GM12878 (cell line): ENCODE measurements at regions not wholly inside any gene's neighbourhood (a gene's known extent, or its start where the extent isn't known, plus 50 kb on each side); places are given as distances from the start of the nearest gene placed in this dataset.

Experiments used
- ATAC-seq: fragments of 200-7000 bp; cut with Tn5 transposase; 3 replicates; pipeline ENCODE4 v1.9.1; 2020; ENCODE audit warnings: mild to moderate bottlenecking, moderate library complexity
- BruUV-seq: library from RNA; stranded (reverse); fragments of 400-500 nt; replicated peaks from 2 replicates; lab custom pipeline; 2021; lab: Mats Ljungman, UMichigan
- CTCF ChIA-PET: fragments of 300-600 bp; sonication (Branson Sonifier 250); formaldehyde crosslinking; extraction: SDS; loops from one replicate; lab custom pipeline; 2021; ENCODE audit warnings: inconsistent platforms; lab: Yijun Ruan, JAX
- POLR2A ChIA-PET: fragments of 350-600 bp; formaldehyde crosslinking; extraction: SDS; loops from one replicate; lab custom pipeline; 2021; ENCODE audit warnings: inconsistent platforms; lab: Charles Lee
- RAD21 ChIA-PET: fragments of 300-600 bp; sonication (Branson Sonifier 250); formaldehyde crosslinking; loops from one replicate; lab custom pipeline; 2023; ENCODE audit warnings: antibody characterized with exemption; ENCODE audit not compliant: unreplicated experiment; lab: Charles Lee
- SMC1A ChIA-PET: fragments of 300-600 bp; sonication (Branson Sonifier 250); formaldehyde crosslinking; loops from one replicate; lab custom pipeline; 2023; ENCODE audit not compliant: unreplicated experiment, uncharacterized antibody; lab: Charles Lee
- DNase-seq: peaks from one replicate; pipeline ENCODE4 v3.0.0-alpha.2; 2011; ENCODE audit warnings: low read depth, low spot score
- FAIRE-seq: peaks from 3 replicates; lab custom pipeline; 2011; peaks lifted over from hg19 to GRCh38; lab: Jason Lieb, UNC
- H2AFZ ChIP-seq: 2 replicates; pipeline ENCODE4 v1.6.0; 2011; ENCODE audit warnings: low read depth, low read length, control low read depth; ENCODE audit not compliant: control insufficient read depth
- H3K27ac ChIP-seq: 2 replicates; pipeline ENCODE4 v1.5.1; 2011; ENCODE audit warnings: control low read depth; ENCODE audit not compliant: control insufficient read depth, insufficient read depth
- H3K27me3 ChIP-seq, 2 experiments: replicated peaks in 1 of 2; 2 replicates each; pipeline versions ENCODE4 v1.6.0 to v1.6.1; 2011; ENCODE audit warnings: low read length in 1 of 2; ENCODE audit not compliant: control insufficient read depth in 2 of 2, insufficient read depth in 2 of 2
- H3K36me3 ChIP-seq, 2 experiments: 2 replicates each; pipeline ENCODE4 v1.5.1; 2011; ENCODE audit warnings: low read length in 1 of 2; ENCODE audit not compliant: control insufficient read depth in 2 of 2, insufficient read depth in 2 of 2
- H3K4me1 ChIP-seq: 2 replicates; pipeline ENCODE4 v1.6.1; 2011; ENCODE audit warnings: mild to moderate bottlenecking, low read length, moderate library complexity, mixed read lengths; ENCODE audit not compliant: control insufficient read depth, insufficient read depth
- H3K4me2 ChIP-seq: 2 replicates; pipeline ENCODE4 v1.6.0; 2011; ENCODE audit warnings: control low read depth; ENCODE audit not compliant: control insufficient read depth, insufficient read depth
- H3K4me3 ChIP-seq: fragments of 200-600 bp; sonication (generic); 2 replicates; pipeline ENCODE4 v1.5.1; 2016
- H3K79me2 ChIP-seq: 2 replicates; pipeline ENCODE4 v1.6.0; 2011; ENCODE audit warnings: low read length; ENCODE audit not compliant: control insufficient read depth, insufficient read depth
- H3K9ac ChIP-seq: 2 replicates; pipeline ENCODE4 v1.8.0; 2011; ENCODE audit warnings: low read length, control low read depth, mixed read lengths; ENCODE audit not compliant: control insufficient read depth, insufficient read depth
- H3K9me3 ChIP-seq: replicated peaks from 3 replicates; pipeline ENCODE4 v1.5.1; 2011; ENCODE audit warnings: mild to moderate bottlenecking, low read length; ENCODE audit not compliant: control insufficient read depth, insufficient read depth
- H4K20me1 ChIP-seq: 2 replicates; pipeline ENCODE4 v1.6.0; 2011; ENCODE audit not compliant: control insufficient read depth, insufficient read depth
- CBFB ChIP-seq: IDR thresholded peaks from 2 replicates; pipeline ENCODE4 v1.6.1; 2016; ENCODE audit warnings: antibody characterized with exemption, low read depth
- DPF2 ChIP-seq: fragments of 450-650 bp; IDR thresholded peaks from 2 replicates; pipeline ENCODE4 v1.6.1; 2017; ENCODE audit warnings: mild to moderate bottlenecking
- NFXL1 ChIP-seq: fragments of 450-650 bp; IDR thresholded peaks from 2 replicates; pipeline ENCODE4 v1.6.1; 2017; ENCODE audit warnings: antibody characterized with exemption, mild to moderate bottlenecking, borderline replicate concordance
- NFYB ChIP-seq: IDR thresholded peaks from 2 replicates; pipeline ENCODE4 v1.6.1; 2011; ENCODE audit warnings: low read depth, mild to moderate bottlenecking, low read length, improper control_type of control experiment, moderate library complexity; ENCODE audit not compliant: insufficient read depth
- POLR2AphosphoS2 ChIP-seq: IDR thresholded peaks from 2 replicates; pipeline ENCODE4 v1.6.1; 2011; ENCODE audit warnings: low read depth, mild to moderate bottlenecking, low read length, improper control_type of control experiment, moderate library complexity
- RB1 ChIP-seq: fragments of 450-650 bp; formaldehyde crosslinking; IDR thresholded peaks from 2 replicates; pipeline ENCODE4 v1.6.1; 2017; ENCODE audit warnings: mild to moderate bottlenecking, borderline replicate concordance
- SIN3A ChIP-seq: IDR thresholded peaks from 2 replicates; pipeline ENCODE4 v1.6.1; 2012; ENCODE audit warnings: low read depth, low read length, improper control_type of control experiment
- SMAD1 ChIP-seq: fragments of 450-650 bp; IDR thresholded peaks from 2 replicates; pipeline ENCODE4 v1.6.1; 2018; ENCODE audit warnings: mild to moderate bottlenecking, low read depth; ENCODE audit not compliant: partially characterized antibody
- STAT3 ChIP-seq: IDR thresholded peaks from 2 replicates; pipeline ENCODE4 v1.6.1; 2011; ENCODE audit warnings: low read depth, low read length, improper control_type of control experiment
- YY1 ChIP-seq: IDR thresholded peaks from 2 replicates; pipeline ENCODE4 v1.6.1; 2011; ENCODE audit warnings: low read depth, mild to moderate bottlenecking, low read length
- WGBS: methylation state at CpG from one replicate; pipeline ENCODE4 v1.1.6; 2016; ENCODE audit warnings: low lambda C conversion rate; ENCODE audit not compliant: insufficient replicate concordance, insufficient coverage; ENCODE audit errors: missing lambda C conversion rate; 5-methylcytosine and 5-hydroxymethylcytosine counted together
- in situ Hi-C: fragments of 300-500 bp; cut with MboI; formaldehyde crosslinking; loops from 9 replicates; pipeline ENCODE4 v1.14.3; 2018; ENCODE audit warnings: mixed read lengths
- intact Hi-C: fragments of 100-400 bp; cut with micrococcal nuclease; formaldehyde crosslinking; loops from one replicate; pipeline ENCODE4 v1.14.2; 2022; ENCODE audit not compliant: unreplicated experiment
- TF ChIP-seq, protein P1 (sequence below): fragments of 450-650 bp; formaldehyde crosslinking; IDR thresholded peaks from 2 replicates; pipeline ENCODE4 v1.4.0; 2020; ENCODE audit warnings: mild to moderate bottlenecking, moderate library complexity
- TF ChIP-seq, protein P2 (sequence below): IDR thresholded peaks from 2 replicates; pipeline ENCODE4 v1.6.1; 2011; ENCODE audit warnings: mild to moderate bottlenecking, low read depth, low read length, moderate library complexity; ENCODE audit not compliant: insufficient replicate concordance
- TF ChIP-seq, protein P3 (sequence below): fragments of 450-650 bp; IDR thresholded peaks from 2 replicates; pipeline ENCODE4 v1.6.1; 2017; ENCODE audit warnings: mild to moderate bottlenecking, low read depth, inconsistent platforms; ENCODE audit not compliant: poor library complexity, severe bottlenecking
- TF ChIP-seq, protein P4 (sequence below): fragments of 450-650 bp; IDR thresholded peaks from 2 replicates; pipeline ENCODE4 v1.6.1; 2017; ENCODE audit warnings: antibody characterized with exemption, mild to moderate bottlenecking, moderate library complexity

DNA sequence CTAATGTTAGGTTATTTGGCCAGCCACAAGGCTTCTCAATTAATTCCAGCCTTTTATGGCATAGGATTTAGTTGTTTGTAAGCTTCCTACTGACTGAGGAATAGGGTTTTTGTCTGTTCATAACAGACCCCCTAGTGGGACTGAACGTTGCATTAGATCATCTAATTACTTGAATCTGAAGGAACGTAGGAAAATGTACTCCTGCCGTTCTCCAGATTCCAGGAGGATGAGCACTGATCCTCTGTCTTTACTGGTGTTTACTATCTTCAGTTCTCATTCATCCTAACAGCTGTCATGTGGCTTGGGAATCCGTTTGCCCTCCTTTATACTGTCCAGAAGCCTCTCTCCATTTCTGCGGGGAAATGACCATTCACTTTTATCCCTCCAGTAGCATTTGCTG, 52.7 kb downstream of the RAD54L2 start:
- BruUV-seq = no TSS peak
- POLR2A ChIA-PET = no interaction called here
- CTCF ChIA-PET = interaction anchor here (1.1 kb wide), 3 partner anchors 54 to 91 kb away, joined by 3 read pairs; no protein-coding TSS in a partner anchor

More for the DNA sequence above, 52.7 kb downstream of the RAD54L2 start:
- intact Hi-C loops (no loop called here), in situ Hi-C loops (no loop called here)
- FAIRE-seq (no peak), DNase-seq (no peak), ATAC-seq (no peak)
- ChIA-PET SMC1A (no interaction called here), RAD21 (no interaction called here)
- 92% methylated on average over 5 of the region's 5 CpGs for WGBS
- Histone ChIP-seq H3K4me1 (no peaks in the 10 kb centered on the region), H3K9me3 (no peaks in the 10 kb centered on the region), H2AFZ (no peak overlapping the region), H3K79me2 (no peaks in the 10 kb centered on the region), H3K27ac (no peak overlapping the region), H3K4me2 (no peak overlapping the region), H3K9ac (no peak overlapping the region), H3K36me3 (peaks cover 2 to 5% of the 10 kb centered on the region in 2 experiments; a peak in 2 of 4 replicates), H4K20me1 (no peaks in the 10 kb centered on the region), H3K27me3 (no peaks in the 10 kb centered on the region), H3K4me3 (no peak overlapping the region)
- TF ChIP-seq NFYB (no peak), DPF2 (no peak), POLR2AphosphoS2 (no peak), CBFB (no peak), SIN3A (no peak), STAT3 (no peak), NFXL1 (no peak), SMAD1 (no peak), RB1 (no peak), YY1 (no peak)
- TF ChIP-seq, protein P1, sequence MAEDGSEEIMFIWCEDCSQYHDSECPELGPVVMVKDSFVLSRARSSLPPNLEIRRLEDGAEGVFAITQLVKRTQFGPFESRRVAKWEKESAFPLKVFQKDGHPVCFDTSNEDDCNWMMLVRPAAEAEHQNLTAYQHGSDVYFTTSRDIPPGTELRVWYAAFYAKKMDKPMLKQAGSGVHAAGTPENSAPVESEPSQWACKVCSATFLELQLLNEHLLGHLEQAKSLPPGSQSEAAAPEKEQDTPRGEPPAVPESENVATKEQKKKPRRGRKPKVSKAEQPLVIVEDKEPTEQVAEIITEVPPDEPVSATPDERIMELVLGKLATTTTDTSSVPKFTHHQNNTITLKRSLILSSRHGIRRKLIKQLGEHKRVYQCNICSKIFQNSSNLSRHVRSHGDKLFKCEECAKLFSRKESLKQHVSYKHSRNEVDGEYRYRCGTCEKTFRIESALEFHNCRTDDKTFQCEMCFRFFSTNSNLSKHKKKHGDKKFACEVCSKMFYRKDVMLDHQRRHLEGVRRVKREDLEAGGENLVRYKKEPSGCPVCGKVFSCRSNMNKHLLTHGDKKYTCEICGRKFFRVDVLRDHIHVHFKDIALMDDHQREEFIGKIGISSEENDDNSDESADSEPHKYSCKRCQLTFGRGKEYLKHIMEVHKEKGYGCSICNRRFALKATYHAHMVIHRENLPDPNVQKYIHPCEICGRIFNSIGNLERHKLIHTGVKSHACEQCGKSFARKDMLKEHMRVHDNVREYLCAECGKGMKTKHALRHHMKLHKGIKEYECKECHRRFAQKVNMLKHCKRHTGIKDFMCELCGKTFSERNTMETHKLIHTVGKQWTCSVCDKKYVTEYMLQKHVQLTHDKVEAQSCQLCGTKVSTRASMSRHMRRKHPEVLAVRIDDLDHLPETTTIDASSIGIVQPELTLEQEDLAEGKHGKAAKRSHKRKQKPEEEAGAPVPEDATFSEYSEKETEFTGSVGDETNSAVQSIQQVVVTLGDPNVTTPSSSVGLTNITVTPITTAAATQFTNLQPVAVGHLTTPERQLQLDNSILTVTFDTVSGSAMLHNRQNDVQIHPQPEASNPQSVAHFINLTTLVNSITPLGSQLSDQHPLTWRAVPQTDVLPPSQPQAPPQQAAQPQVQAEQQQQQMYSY (CRISPR knock-in tag) = no peak
- TF ChIP-seq, protein P2, sequence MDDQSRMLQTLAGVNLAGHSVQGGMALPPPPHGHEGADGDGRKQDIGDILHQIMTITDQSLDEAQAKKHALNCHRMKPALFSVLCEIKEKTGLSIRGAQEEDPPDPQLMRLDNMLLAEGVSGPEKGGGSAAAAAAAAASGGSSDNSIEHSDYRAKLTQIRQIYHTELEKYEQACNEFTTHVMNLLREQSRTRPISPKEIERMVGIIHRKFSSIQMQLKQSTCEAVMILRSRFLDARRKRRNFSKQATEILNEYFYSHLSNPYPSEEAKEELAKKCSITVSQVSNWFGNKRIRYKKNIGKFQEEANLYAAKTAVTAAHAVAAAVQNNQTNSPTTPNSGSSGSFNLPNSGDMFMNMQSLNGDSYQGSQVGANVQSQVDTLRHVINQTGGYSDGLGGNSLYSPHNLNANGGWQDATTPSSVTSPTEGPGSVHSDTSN = no peak
- TF ChIP-seq, protein P3, sequence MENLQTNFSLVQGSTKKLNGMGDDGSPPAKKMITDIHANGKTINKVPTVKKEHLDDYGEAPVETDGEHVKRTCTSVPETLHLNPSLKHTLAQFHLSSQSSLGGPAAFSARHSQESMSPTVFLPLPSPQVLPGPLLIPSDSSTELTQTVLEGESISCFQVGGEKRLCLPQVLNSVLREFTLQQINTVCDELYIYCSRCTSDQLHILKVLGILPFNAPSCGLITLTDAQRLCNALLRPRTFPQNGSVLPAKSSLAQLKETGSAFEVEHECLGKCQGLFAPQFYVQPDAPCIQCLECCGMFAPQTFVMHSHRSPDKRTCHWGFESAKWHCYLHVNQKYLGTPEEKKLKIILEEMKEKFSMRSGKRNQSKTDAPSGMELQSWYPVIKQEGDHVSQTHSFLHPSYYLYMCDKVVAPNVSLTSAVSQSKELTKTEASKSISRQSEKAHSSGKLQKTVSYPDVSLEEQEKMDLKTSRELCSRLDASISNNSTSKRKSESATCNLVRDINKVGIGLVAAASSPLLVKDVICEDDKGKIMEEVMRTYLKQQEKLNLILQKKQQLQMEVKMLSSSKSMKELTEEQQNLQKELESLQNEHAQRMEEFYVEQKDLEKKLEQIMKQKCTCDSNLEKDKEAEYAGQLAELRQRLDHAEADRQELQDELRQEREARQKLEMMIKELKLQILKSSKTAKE = no peak
- TF ChIP-seq, protein P4, sequence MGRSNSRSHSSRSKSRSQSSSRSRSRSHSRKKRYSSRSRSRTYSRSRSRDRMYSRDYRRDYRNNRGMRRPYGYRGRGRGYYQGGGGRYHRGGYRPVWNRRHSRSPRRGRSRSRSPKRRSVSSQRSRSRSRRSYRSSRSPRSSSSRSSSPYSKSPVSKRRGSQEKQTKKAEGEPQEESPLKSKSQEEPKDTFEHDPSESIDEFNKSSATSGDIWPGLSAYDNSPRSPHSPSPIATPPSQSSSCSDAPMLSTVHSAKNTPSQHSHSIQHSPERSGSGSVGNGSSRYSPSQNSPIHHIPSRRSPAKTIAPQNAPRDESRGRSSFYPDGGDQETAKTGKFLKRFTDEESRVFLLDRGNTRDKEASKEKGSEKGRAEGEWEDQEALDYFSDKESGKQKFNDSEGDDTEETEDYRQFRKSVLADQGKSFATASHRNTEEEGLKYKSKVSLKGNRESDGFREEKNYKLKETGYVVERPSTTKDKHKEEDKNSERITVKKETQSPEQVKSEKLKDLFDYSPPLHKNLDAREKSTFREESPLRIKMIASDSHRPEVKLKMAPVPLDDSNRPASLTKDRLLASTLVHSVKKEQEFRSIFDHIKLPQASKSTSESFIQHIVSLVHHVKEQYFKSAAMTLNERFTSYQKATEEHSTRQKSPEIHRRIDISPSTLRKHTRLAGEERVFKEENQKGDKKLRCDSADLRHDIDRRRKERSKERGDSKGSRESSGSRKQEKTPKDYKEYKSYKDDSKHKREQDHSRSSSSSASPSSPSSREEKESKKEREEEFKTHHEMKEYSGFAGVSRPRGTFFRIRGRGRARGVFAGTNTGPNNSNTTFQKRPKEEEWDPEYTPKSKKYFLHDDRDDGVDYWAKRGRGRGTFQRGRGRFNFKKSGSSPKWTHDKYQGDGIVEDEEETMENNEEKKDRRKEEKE = no peak
